ENCODE measurements at regions not wholly inside any gene's neighbourhood (a gene's known extent, or its start where the extent isn't known, plus 50 kb on each side); places are given as distances from the start of the nearest gene placed in this dataset.

GRCh38 chr22:34111210-34111824 lies 191.0 kb upstream of the LARGE1 start:
- TF ChIP-seq CTCF (IDR thresholded peaks at IDR 0.05; ENCODE audit: extremely low read depth in 1 of 2, insufficient read depth in 1 of 2, low read depth in 1 of 2, low read length in 2 of 2) (peak in 1 of 2 donors; percentile 21), POLR2AphosphoS5 (IDR thresholded peaks at IDR 0.05; ENCODE audit: insufficient read depth, low read depth, low read length) (no peak), EZH2 (IDR thresholded peaks at IDR 0.05; ENCODE audit: borderline replicate concordance, low read depth, low read length, severe bottlenecking) (no peak)

Data from endothelial cell of umbilical vein (primary cell).